ENCODE measurements at regions not wholly inside any gene's neighbourhood (a gene's known extent, or its start where the extent isn't known, plus 50 kb on each side); places are given as distances from the start of the nearest gene placed in this dataset.

DNA sequence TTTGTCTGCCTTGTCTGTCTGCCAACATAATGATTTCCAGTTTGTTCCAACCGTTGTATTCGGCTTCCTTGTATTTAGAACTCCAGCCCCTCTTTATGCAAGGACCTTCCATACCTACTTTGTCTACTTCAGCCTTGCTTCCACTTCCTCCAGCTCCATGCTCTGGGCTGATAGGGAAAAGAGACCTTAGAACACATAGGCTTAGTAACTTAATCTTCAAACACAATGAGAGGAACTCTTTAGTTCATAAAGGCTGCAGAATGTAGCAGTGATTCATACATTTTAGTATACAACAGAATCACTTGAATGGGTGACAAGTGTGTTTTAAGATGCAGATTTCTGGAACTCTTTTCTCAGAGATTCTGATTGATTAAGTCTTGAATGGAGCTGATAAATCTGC is 102.8 kb upstream of the IFNE start:
- no peak for TF ChIP-seq CTCF (IDR thresholded peaks at IDR 0.05)
- DNase-seq (no peak), ATAC-seq (no peak)
- Histone ChIP-seq H3K36me3 (no peaks in the 10 kb centered on the region), H3K4me3 (no peak overlapping the region), H3K9me3 (no peaks in the 10 kb centered on the region), H3K4me1 (no peaks in the 10 kb centered on the region), H3K27me3 (peaks cover 0 to 10% (median 0%) of the 10 kb centered on the region in 7 donors), H3K27ac (no peak overlapping the region)
- 67 to 78% methylated on average over 2 of the region's 2 CpGs for WGBS, 2 donors
- intact Hi-C loops (cut with DNase I) = loop anchor here in 1 of 10 donors (10.0 kb wide), 1 partner anchor 100 kb away; no protein-coding TSS in a partner anchor

- TF ChIP-seq CTCF (IDR thresholded peaks at IDR 0.05) = no peak
- DNase-seq = no peak
- H3K27me3 ChIP-seq = peaks cover 0 to 10% (median 0%) of the 10 kb centered on the region in 7 donors
- H3K4me1 ChIP-seq = no peaks in the 10 kb centered on the region
- no peak overlapping the region for H3K4me3 ChIP-seq
- H3K9me3 ChIP-seq = no peaks in the 10 kb centered on the region
- intact Hi-C loops (cut with DNase I) = loop anchor here in 1 of 10 donors (10.0 kb wide), 1 partner anchor 99 kb away; no protein-coding TSS in a partner anchor
- no peak overlapping the region for H3K27ac ChIP-seq
- WGBS, 2 donors = 78 to 81% methylated on average over 6 of the region's 6 CpGs
- H3K36me3 ChIP-seq = no peaks in the 10 kb centered on the region
- ATAC-seq = no peak
Observed at GRCh38 chr9:21585756-21586752, 103.9 kb upstream of the IFNE start.

DNA sequence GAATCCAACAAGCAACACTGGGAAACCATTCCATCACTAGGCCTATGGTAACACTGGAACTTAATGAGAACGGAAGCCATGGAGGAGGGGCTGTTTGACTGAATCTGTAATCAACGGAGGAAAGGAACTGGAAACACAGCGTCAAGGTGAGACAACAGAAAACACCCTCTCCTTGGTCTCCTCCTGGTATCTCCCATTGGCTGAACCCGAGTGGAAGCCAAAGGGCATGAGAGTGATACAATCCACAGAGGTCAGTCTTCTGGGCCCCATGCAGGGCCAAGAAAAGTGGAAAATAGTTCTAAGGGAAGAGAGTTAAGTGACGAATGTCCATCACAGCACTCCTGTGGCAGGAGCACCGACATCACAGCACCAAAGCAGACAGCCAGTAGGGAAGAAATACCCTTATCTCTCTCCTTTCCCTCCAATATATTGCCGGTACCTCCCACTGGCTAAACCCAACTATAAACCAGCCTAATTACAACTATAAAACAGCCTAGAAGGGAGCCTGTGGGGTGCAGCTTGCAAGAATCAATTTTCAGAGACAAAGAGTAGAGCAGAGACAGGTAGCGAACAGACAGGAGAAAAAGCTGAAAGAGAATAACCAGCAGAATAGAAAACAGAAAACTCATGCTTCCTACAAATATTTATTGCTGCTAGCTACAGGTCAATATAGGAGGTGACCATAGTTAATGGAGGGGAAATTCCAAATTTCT is 107.4 kb upstream of the IFNE start:
- intact Hi-C loops (cut with DNase I) = loop anchor here in 3 of 10 donors (5.0 to 10.0 kb wide), 3 partner anchors 53 to 95 kb away; no protein-coding TSS in a partner anchor
- ATAC-seq (no peak), DNase-seq (no peak)
- Histone ChIP-seq H3K4me1 (peaks cover 0 to 8% (median 0%) of the 10 kb centered on the region in 9 donors), H3K36me3 (no peaks in the 10 kb centered on the region), H3K9me3 (no peaks in the 10 kb centered on the region), H3K4me3 (no peak overlapping the region), H3K27ac (no peak overlapping the region), H3K27me3 (peaks cover 0 to 10% (median 0%) of the 10 kb centered on the region in 7 donors)
- WGBS, 2 donors = 75 to 83% methylated on average over 8 of the region's 8 CpGs
- no peak for TF ChIP-seq CTCF (IDR thresholded peaks at IDR 0.05)

Measured in heart right ventricle (tissue), 16 donors.